ENCODE measurements at regions not wholly inside any gene's neighbourhood (a gene's known extent, or its start where the extent isn't known, plus 50 kb on each side); places are given as distances from the start of the nearest gene placed in this dataset.
"Not testable (repeated sequence)": the region's sequence is repeated elsewhere in the genome, so short reads cannot be mapped to it uniquely, and the experiment has no call there.

DNA sequence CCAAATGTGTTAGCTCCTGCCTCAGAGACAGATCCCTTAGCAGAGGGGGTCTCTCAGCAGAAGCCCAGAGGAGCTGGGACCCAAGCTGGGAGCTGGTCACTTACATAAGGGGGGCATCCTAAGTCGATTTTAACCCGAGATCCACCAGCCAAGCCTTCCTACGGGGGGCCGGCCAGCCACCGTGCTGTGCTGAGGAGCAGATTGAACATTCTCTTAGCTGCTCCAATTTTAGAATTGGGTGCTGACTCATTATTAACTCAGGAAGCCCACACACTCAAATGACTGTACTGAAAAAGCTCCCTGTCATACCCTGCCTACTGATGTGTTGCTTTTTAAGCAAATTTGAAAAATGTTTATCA lies 373.0 kb downstream of the BCL2L11 start:
- not testable (repeated sequence) for H3K27me3 Mint-ChIP-seq (ENCODE audit: low read depth); H3K4me1 Mint-ChIP-seq (ENCODE audit: low read depth); H3K36me3 Mint-ChIP-seq (ENCODE audit: insufficient read depth in 2 of 2); H3K9me3 Mint-ChIP-seq
- H3K4me3 Mint-ChIP-seq = peak overlapping the region; percentile 60 to 91
- H3K27ac Mint-ChIP-seq = peak overlapping the region; percentile 98
- DNase-seq = peak in 1 of 2 donors; percentile 36
- peak; percentile 72 to 75 for ATAC-seq (replicated peaks in 1 of 2)

GRCh38 chr2:111494288-111494980 lies 373.7 kb downstream of the BCL2L11 start:
- Mint-ChIP-seq H3K27ac (peak overlapping the region; percentile 72), H3K4me3 (peak overlapping the region; percentile 39 to 72)
- peak; percentile 43 to 50 for DNase-seq
- H3K9me3 Mint-ChIP-seq; H3K4me1 Mint-ChIP-seq (ENCODE audit: low read depth); H3K27me3 Mint-ChIP-seq (ENCODE audit: low read depth); H3K36me3 Mint-ChIP-seq (ENCODE audit: insufficient read depth in 2 of 2): not testable (repeated sequence)
- ATAC-seq (replicated peaks in 1 of 2) = peak; percentile 49 to 50

DNA sequence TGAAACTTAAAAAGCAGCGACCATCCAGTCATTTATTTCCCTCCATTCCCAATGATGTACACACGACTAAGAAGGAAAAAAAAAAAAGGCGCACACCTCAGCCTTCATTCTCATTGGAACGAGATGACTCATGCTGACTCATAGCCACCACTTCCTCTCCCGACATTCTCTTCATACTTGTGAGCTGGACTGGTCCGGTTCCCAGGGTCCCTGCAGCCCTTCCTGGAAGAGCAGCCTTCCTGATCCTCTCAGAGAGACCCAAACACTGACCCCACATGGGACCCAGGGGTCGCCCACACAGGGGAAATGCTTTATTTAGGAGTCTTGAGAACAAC lies 374.2 kb downstream of the BCL2L11 start:
- DNase-seq; H3K36me3 Mint-ChIP-seq (ENCODE audit: insufficient read depth in 2 of 2); H3K4me1 Mint-ChIP-seq (ENCODE audit: low read depth); H3K9me3 Mint-ChIP-seq; H3K27me3 Mint-ChIP-seq (ENCODE audit: low read depth): not testable (repeated sequence)
- Mint-ChIP-seq H3K27ac (peak overlapping the region; percentile 72), H3K4me3 (peak overlapping the region; percentile 39 to 72)
- ATAC-seq (replicated peaks in 1 of 2) = peak; percentile 28 to 31

GRCh38 chr2:111495636-111496035 lies 374.9 kb downstream of the BCL2L11 start:
- not testable (repeated sequence) for H3K27ac Mint-ChIP-seq; H3K9me3 Mint-ChIP-seq; H3K4me1 Mint-ChIP-seq (ENCODE audit: low read depth); H3K4me3 Mint-ChIP-seq; H3K27me3 Mint-ChIP-seq (ENCODE audit: low read depth); DNase-seq; ATAC-seq (replicated peaks in 1 of 2); H3K36me3 Mint-ChIP-seq (ENCODE audit: insufficient read depth in 2 of 2)

GRCh38 chr2:111496176-111496575 lies 375.5 kb downstream of the BCL2L11 start:
- H3K4me3 Mint-ChIP-seq; DNase-seq; H3K27me3 Mint-ChIP-seq (ENCODE audit: low read depth); H3K4me1 Mint-ChIP-seq (ENCODE audit: low read depth); H3K27ac Mint-ChIP-seq; ATAC-seq (replicated peaks in 1 of 2); H3K36me3 Mint-ChIP-seq (ENCODE audit: insufficient read depth in 2 of 2); H3K9me3 Mint-ChIP-seq: not testable (repeated sequence)

- not testable (repeated sequence) for DNase-seq; H3K4me3 Mint-ChIP-seq; ATAC-seq (replicated peaks in 1 of 2); H3K27me3 Mint-ChIP-seq (ENCODE audit: low read depth); H3K36me3 Mint-ChIP-seq (ENCODE audit: insufficient read depth in 2 of 2); H3K9me3 Mint-ChIP-seq; H3K27ac Mint-ChIP-seq; H3K4me1 Mint-ChIP-seq (ENCODE audit: low read depth)
Measured at GRCh38 chr2:111496860-111497259, 376.1 kb downstream of the BCL2L11 start.

- not testable (repeated sequence) for DNase-seq; H3K9me3 Mint-ChIP-seq; H3K36me3 Mint-ChIP-seq (ENCODE audit: insufficient read depth in 2 of 2); H3K4me3 Mint-ChIP-seq; H3K27ac Mint-ChIP-seq; H3K27me3 Mint-ChIP-seq (ENCODE audit: low read depth); H3K4me1 Mint-ChIP-seq (ENCODE audit: low read depth); ATAC-seq (replicated peaks in 1 of 2)
Measured at GRCh38 chr2:111497270-111497669, 376.6 kb downstream of the BCL2L11 start.

DNA sequence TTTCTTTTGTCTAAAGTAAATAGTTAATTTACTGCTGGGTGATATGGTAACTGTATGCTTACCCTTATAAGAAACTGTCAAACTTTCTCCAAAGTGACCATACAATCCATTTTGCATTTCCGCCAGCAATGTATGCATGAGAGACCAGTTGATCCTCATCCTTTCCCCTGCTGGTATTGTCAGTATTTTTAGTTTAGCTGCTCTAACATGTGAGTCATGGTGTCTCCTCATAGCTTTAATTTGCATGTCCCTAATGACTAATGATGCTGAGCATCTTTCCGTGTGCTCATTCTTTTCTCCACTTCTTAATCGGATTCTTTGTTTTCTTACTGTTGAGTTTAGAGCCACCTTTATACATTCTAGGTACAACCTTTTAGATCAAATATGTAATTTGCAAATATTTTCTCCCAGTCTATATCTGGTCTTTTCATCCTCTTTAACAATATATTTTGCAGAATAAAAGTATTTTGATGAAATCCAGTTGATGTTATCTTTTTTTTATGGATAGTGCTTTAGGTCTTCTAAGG lies 379.9 kb downstream of the BCL2L11 start:
- ATAC-seq (replicated peaks in 1 of 2) = peak; percentile 16 to 42
- not testable (repeated sequence) for H3K36me3 Mint-ChIP-seq (ENCODE audit: insufficient read depth in 2 of 2); H3K4me3 Mint-ChIP-seq; H3K9me3 Mint-ChIP-seq; DNase-seq; H3K27ac Mint-ChIP-seq
- peaks cover 15% of the 10 kb centered on the region for H3K4me1 Mint-ChIP-seq (ENCODE audit: low read depth)
- peaks cover 15% of the 10 kb centered on the region for H3K27me3 Mint-ChIP-seq (ENCODE audit: low read depth)

GRCh38 chr2:111503844-111504570 lies 380.0 kb downstream of the ANAPC1 start:
- DNase-seq; H3K36me3 Mint-ChIP-seq (ENCODE audit: insufficient read depth in 2 of 2); H3K9me3 Mint-ChIP-seq: not testable (repeated sequence)
- Mint-ChIP-seq H3K27ac (peak overlapping the region; percentile 95), H3K4me1 (ENCODE audit: low read depth) (peaks cover 36% of the 10 kb centered on the region), H3K27me3 (ENCODE audit: low read depth) (peaks cover 18% of the 10 kb centered on the region), H3K4me3 (peak overlapping the region; percentile 45 to 92)
- peak; percentile 60 to 64 for ATAC-seq (replicated peaks in 1 of 2)

DNA sequence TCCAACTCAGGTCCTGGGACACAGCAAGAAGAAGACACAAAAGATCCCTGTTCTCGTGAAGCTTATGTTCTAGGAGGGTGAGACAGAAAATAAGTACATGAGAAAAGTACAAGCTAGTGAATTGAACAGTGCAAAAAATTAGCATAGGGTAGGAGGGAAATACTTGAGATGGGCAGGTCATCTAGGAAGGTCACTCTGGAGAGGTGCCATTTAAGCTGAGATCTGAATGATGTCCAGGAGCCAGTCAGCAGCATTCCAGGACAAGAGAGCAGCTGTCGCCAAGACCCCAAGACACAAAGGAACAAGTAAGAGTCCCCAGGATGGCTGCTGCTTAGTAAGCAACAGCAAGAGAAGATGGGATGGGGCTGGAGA lies 379.4 kb downstream of the ANAPC1 start:
- H3K36me3 Mint-ChIP-seq (ENCODE audit: insufficient read depth in 2 of 2); ATAC-seq (replicated peaks in 1 of 2); DNase-seq; H3K9me3 Mint-ChIP-seq: not testable (repeated sequence)
- Mint-ChIP-seq H3K27ac (peak overlapping the region; percentile 95), H3K4me3 (peak overlapping the region; percentile 45 to 92), H3K4me1 (ENCODE audit: low read depth) (peaks cover 36% of the 10 kb centered on the region), H3K27me3 (ENCODE audit: low read depth) (peaks cover 18% of the 10 kb centered on the region)

DNA sequence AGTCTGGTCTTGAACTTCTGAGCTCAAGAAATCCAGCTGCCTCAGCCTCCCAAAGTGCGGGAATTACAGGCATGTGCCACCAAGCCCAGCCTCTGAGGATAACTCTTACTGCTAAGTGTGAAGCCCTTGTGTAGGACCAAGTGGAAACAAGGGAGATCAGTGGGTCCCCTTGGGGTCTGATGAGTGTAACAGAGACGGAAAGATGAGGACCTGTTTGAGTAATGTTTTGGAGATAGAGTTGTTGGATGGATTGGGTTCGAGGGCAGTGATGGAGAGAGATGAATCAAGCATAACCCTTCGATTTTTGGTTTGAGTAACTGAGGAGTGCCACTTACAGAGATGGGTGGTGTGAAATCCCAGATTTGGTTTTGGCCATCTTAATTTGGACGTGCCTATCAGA lies 378.7 kb downstream of the ANAPC1 start:
- Mint-ChIP-seq H3K4me3 (peak overlapping the region; percentile 7 to 39), H3K27me3 (ENCODE audit: low read depth) (peaks cover 18% of the 10 kb centered on the region), H3K4me1 (ENCODE audit: low read depth) (peaks cover 36% of the 10 kb centered on the region)
- H3K9me3 Mint-ChIP-seq; H3K36me3 Mint-ChIP-seq (ENCODE audit: insufficient read depth in 2 of 2); H3K27ac Mint-ChIP-seq: not testable (repeated sequence)
- peak; percentile 46 to 51 for ATAC-seq (replicated peaks in 1 of 2)
- peak; percentile 31 to 38 for DNase-seq

DNA sequence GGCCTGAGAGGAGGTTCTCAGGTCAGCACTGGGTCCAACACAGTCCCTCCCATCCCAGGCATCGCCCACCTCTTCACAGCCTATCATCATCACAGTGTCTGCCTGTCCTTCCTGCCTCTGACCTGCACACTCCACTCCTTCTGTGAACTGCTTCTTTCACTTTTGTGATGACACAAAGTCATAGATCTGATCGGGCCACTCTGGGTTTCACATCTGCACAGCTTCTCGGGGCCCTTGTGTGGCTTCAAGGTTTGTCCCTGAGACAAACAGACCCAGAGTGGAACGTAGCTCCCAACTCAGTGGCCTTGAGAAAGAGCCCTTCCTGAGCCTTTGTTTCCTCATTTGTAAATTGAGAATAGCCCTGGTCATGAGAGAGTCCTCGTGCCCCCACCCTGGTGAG lies 377.1 kb downstream of the ANAPC1 start:
- Mint-ChIP-seq H3K4me3 (peak overlapping the region; percentile 24 to 71), H3K27ac (peak overlapping the region; percentile 33), H3K27me3 (ENCODE audit: low read depth) (peaks cover 18% of the 10 kb centered on the region), H3K4me1 (ENCODE audit: low read depth) (peaks cover 36% of the 10 kb centered on the region)
- not testable (repeated sequence) for H3K9me3 Mint-ChIP-seq; H3K36me3 Mint-ChIP-seq (ENCODE audit: insufficient read depth in 2 of 2)
- peak; percentile 55 to 62 for DNase-seq
- ATAC-seq (replicated peaks in 1 of 2) = peak; percentile 79

DNA sequence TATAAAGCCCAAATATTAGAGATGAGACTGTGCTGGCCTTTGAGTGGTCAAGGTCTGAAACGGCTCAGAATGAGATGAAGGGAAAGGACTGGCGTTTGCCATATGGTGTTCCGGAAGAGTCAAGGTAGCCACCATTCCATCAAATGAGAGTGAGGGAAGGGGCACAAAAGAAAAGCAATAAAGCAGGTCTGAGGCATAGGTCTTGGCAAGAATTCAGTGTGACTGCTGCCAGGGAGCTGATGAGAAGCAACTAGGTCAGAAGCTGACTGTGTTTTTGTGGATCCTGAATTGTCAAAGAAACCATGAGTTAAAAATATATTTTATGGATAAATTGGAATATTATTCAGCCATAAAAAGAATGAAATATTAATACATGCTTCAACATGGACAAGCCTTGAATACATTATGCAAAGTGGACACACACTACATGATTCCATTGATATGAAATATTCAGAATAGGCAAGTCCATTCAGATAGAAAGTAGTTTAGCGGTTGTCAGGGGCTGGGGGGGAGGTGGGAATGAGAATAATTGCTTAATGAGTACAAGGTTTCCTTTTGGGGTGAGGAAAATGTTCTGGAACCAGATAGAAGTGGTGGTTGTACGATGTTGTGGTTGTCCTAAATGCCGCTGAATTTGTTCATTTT lies 374.6 kb downstream of the ANAPC1 start:
- not testable (repeated sequence) for H3K27ac Mint-ChIP-seq; H3K36me3 Mint-ChIP-seq (ENCODE audit: insufficient read depth in 2 of 2); H3K9me3 Mint-ChIP-seq; ATAC-seq (replicated peaks in 1 of 2); DNase-seq
- Mint-ChIP-seq H3K4me3 (peak overlapping the region in 1 of 2 donors; percentile 28), H3K4me1 (ENCODE audit: low read depth) (peaks cover 38% of the 10 kb centered on the region), H3K27me3 (ENCODE audit: low read depth) (peaks cover 25% of the 10 kb centered on the region)

Measured in activated T-cell treated with anti-CD3 and anti-CD28 coated beads, Interleukin-2, amount 50 U/mL, for 72 hours (primary cell).